ENCODE measurements at regions not wholly inside any gene's neighbourhood (a gene's known extent, or its start where the extent isn't known, plus 50 kb on each side); places are given as distances from the start of the nearest gene placed in this dataset.

GRCh38 chr4:129546531-129546930 is 450.6 kb downstream of the C4orf33 start:
- no peak for DNase-seq (ENCODE audit: low read depth, low spot score)

DNA sequence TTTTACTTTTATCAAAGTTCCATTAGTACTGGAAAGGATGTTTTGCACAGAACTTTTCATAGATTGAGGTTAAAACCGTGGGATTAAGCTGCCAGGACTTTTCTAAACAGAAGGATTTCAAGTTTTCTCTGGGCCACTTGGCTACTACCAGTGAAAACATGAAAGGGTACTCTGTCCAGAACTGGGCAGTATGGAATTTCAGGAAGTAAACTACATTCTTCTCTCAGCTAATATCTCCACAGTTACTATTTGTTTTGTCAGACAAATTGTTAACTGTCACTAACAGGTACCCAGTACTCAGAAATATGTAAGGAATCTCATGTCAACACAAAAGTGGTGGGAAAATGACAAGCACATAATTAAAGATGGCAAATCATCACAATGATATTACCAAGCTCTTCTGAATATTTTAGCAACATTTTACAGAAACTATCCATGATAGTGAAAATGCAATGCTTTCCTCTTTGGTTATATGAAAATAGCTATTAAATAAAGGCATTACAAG is 454.4 kb downstream of the C4orf33 start:
- no peak for DNase-seq (ENCODE audit: low read depth, low spot score)

- DNase-seq (ENCODE audit: low read depth, low spot score), result no peak
These were observed 465.3 kb downstream of the C4orf33 start for GRCh38 chr4:129561280-129561679.

DNA sequence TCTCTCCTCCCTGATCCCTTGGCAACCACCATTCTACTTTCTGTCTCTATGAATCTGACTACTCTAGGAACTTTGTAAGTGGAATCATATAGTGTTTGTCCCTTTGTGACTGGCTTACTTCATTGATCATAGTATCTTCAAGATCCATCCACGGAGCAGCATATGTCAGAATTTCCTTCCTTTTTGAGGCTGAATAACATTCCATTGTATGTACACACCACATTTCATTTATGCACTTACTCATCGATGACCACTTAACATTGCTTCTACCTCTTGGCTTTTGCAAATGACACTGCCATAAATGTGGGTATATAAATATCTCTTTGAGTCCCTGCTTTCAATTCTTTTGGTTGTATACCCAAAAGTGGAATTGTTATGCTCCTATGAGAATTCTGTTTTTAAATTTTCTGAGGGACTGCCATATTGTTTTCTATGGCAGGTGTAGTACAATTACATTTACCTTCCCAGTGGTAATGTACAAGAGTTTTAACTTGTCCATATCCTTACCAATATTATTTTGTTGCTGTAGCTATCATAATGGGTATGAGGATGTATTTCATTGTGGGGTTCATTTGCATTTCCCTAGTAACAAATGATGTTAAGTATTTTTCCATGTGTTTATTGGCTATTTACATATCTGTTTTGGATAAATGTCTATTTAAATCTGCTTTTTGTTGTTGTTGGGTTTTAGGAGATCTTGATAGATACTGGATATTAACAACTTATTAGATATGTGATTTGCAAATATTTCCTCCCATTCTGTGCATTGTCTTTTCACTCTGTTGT is 466.1 kb downstream of the C4orf33 start:
- DNase-seq (ENCODE audit: low read depth, low spot score), result no peak

GRCh38 chr4:129565214-129565613 is 469.3 kb downstream of the C4orf33 start:
- DNase-seq (ENCODE audit: low read depth, low spot score), result no peak

DNA sequence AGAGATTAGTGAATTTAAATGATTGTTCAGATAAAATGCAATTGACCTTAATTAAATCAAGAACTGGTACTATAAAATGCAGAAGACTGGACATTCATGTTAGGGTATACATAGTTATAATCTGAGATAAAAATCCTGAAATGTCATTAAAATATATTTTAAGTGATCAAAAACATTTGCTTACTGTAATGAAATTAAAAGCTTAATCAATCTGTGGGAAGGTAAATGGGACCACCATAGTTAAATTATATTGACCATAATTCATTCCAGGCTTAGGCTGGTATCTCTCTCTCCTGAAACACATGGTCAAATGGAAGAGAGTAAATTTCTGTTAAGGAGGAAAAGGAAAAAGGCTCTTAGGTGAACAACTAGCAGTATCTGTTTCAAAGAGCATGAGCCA is 474.4 kb downstream of the C4orf33 start:
- DNase-seq (ENCODE audit: low read depth, low spot score), result no peak

DNA sequence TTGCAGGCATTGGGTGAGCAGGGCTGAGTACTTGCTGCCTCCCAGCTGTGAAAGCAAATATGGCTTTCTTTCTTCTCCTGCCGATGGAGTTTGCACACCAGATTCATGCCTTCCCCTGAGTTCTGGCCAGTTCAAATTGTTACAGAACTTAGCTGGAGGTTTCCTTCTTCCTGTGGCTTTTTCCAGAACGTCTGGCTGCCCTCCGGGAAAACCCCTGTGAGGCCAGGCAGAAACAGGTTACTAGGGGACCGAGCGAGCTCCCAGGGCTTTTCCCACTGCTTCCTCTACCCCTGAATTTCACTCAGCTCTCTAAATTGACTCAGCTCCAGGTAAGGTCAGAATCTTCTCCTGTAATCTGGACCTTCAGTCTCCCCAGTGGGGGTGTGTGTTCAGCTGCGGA is 482.4 kb downstream of the C4orf33 start:
- no peak for DNase-seq (ENCODE audit: low read depth, low spot score)

DNA sequence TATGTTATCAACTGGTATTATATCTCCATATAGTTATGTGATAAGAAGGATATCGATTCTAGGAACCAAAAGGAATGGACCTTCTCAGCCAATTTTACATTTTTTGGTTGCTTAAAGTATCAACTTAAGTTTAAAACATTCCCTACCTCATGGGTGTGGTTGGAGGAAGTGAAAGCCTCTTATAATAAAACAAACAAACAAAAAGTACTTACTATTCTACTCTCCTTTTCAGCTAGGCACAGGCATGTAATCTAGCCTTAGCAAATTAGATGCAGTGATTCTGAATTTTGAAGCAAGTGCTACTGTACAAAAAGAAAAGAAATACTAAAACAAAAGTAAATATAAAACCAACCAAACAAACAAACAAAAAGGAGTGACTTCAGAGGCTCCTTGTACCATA is 485.4 kb downstream of the C4orf33 start:
- no peak for DNase-seq (ENCODE audit: low read depth, low spot score)

- peak; percentile 11 for DNase-seq (ENCODE audit: low read depth, low spot score)
These were observed 487.9 kb downstream of the C4orf33 start for GRCh38 chr4:129583868-129584267.

GRCh38 chr4:129598582-129598981 is 502.6 kb downstream of the C4orf33 start:
- DNase-seq (ENCODE audit: low read depth, low spot score), result no peak

- no peak for DNase-seq (ENCODE audit: low read depth, low spot score)
These were observed 504.9 kb downstream of the C4orf33 start for GRCh38 chr4:129600898-129601297.

GRCh38 chr4:129602447-129602846 is 506.5 kb downstream of the C4orf33 start:
- DNase-seq (ENCODE audit: low read depth, low spot score), result no peak

- no peak for DNase-seq (ENCODE audit: low read depth, low spot score)
These were observed 507.4 kb downstream of the C4orf33 start for GRCh38 chr4:129603241-129603931.

DNA sequence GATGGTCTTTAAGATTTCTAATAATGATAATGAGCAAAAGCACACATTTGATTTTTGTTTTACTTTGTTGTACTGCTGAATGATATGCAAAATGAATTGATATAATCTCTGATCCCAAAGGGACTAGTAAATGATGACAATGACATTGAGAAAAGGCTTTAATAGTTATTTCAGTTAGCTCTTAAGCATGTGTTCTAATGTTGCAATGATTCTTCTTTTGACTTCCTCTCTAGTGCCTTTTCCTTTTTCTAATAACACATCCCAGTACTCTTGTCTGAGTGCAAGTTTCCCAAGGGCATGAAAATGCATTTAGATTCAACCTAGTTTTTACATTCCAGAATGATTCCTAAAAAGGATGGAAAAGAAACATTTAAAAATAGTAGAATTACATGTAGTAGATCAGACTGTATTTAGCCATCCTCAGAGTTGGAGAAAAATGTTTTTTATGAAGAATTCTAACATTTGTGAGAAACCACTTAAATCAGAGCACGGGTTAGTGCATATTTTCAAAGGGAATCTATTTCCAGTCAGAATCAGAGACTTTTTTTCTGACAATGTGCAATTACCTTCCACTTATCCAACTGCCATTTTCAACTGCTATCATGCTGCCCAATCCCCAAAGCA is 508.8 kb downstream of the C4orf33 start:
- DNase-seq (ENCODE audit: low read depth, low spot score), result no peak

DNA sequence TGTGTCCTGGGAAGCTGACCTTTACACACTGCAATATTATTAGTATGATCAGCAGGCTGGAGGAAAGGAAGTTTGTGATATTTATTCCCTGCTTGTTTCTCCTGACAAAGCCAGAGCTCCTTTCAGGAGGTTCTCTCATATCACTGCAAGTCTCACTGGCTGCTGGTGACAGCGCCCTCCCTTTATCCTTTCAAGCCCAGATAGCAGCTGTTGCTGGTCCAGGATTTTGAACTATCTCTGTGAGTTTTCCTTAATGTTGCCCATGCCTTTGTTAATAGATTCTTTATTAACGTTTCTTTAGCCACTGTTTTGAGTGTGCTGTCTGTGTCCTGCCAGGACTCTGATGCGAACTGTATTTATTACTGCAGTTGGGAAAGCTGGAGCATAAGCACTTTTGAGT is 518.7 kb downstream of the C4orf33 start:
- DNase-seq (ENCODE audit: low read depth, low spot score), result no peak

DNA sequence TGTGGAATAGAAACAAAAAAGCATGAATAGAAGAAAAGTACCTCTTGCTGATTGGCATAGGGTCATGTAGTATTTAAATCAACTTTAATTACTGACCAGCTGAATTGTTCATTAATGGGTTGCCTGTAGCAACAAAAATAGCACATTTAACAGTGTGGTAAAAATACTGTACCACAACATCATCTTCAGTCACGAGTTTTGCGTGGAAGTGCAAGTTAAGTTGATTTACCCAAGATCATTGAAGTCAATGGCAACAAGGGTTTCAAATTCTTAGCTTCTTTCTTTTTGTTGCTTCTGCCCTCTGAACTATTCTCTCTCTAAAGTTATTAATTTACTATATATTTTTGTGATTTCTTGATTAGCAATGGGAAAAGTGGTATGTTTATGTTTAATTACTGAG is 526.6 kb downstream of the C4orf33 start:
- DNase-seq (ENCODE audit: low read depth, low spot score), result no peak

GRCh38 chr4:129623233-129623875 is 527.4 kb downstream of the C4orf33 start:
- no peak for DNase-seq (ENCODE audit: low read depth, low spot score)

- DNase-seq (ENCODE audit: low read depth, low spot score), result peak; percentile 60
These were observed 545.2 kb downstream of the C4orf33 start for GRCh38 chr4:129641179-129641578.

DNA sequence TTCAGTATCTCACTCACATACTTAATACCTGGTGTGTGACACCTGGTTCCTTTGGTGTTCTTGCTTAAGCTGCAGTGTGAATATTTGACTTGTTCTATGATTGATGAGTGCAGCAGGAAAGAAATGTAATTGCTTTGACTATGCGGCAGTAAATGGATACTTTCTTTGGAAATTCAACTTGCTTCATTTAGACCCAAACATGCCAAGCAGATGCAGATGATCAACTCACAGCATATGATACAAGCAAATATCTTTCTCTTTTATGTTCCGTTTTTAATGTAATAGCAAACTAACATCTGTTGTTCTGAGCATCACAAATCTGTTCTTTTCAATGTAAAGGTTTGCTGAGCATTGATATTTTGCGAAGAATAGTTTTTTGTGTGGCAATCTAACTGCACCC is 549.5 kb downstream of the C4orf33 start:
- DNase-seq (ENCODE audit: low read depth, low spot score), result no peak

- DNase-seq (ENCODE audit: low read depth, low spot score), result no peak
These were observed 572.1 kb downstream of the C4orf33 start for GRCh38 chr4:129668092-129668491.

- DNase-seq (ENCODE audit: low read depth, low spot score), result no peak
These were observed 577.0 kb downstream of the C4orf33 start for GRCh38 chr4:129672941-129673340.

DNA sequence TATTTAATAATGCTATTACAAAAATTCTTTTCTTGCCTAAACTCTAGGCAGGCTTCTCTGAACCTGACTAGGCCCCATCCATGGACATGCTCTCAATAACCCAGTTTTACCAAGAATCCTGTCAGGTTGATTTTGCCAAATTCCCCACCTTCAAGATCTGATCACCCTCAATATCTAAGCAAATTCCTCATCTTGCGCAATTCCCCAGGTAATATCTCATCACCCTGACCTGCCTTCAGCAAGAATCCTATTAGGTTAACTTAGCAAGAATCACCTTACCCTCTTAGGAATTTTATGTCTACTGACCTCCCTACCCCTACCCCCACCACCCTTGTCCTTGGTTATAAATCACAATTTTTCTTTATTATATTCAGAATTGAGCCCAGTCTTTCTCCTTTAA is 579.1 kb downstream of the C4orf33 start:
- no peak for DNase-seq (ENCODE audit: low read depth, low spot score)

All from ELF-1 (cell line).